IgD-negative memory B cell (primary cell): ENCODE measurements at regions not wholly inside any gene's neighbourhood (a gene's known extent, or its start where the extent isn't known, plus 50 kb on each side); places are given as distances from the start of the nearest gene placed in this dataset.
A peak's percentile ranks its signal among the peaks of the same experiment; 100 is the strongest.

Experiments
- H3K27ac Mint-ChIP-seq, 3 donors: one replicate each; pipeline ENCODE4 v1.8.0; 2020 to 2022; ENCODE audit warnings: mild to moderate bottlenecking in 3 of 3, mixed read lengths in 3 of 3, moderate library complexity in 1 of 3
- H3K27me3 Mint-ChIP-seq: one replicate; pipeline ENCODE4 v1.8.0; 2021; ENCODE audit warnings: mixed read lengths
- H3K36me3 Mint-ChIP-seq: one replicate; pipeline ENCODE4 v1.8.0; 2020; ENCODE audit warnings: mild to moderate bottlenecking, mixed read lengths
- H3K4me1 Mint-ChIP-seq, 3 donors: one replicate each; pipeline ENCODE4 v1.8.0; 2020 to 2022; ENCODE audit warnings: mixed read lengths in 3 of 3, mild to moderate bottlenecking in 1 of 3
- H3K4me3 Mint-ChIP-seq, 4 donors: one replicate each; pipeline ENCODE4 v1.8.0; 2020 to 2022; ENCODE audit warnings: mild to moderate bottlenecking in 4 of 4, mixed read lengths in 4 of 4, moderate library complexity in 3 of 4
- H3K9me3 Mint-ChIP-seq, 3 donors: one replicate each; pipeline ENCODE4 v1.8.0; 2020 to 2021; ENCODE audit warnings: mixed read lengths in 3 of 3, mild to moderate bottlenecking in 1 of 3

GRCh38 chr16:66203476-66203875 lies 163.0 kb upstream of the CDH5 start:
- no peaks in the 10 kb centered on the region for H3K36me3 Mint-ChIP-seq
- peaks cover 6% of the 10 kb centered on the region for H3K27me3 Mint-ChIP-seq
- H3K4me3 Mint-ChIP-seq = no peak overlapping the region
- peaks cover 0 to 4% (median 0%) of the 10 kb centered on the region in 3 donors for H3K9me3 Mint-ChIP-seq
- H3K4me1 Mint-ChIP-seq = peaks cover 0 to 2% (median 0%) of the 10 kb centered on the region in 3 donors
- no peak overlapping the region for H3K27ac Mint-ChIP-seq

DNA sequence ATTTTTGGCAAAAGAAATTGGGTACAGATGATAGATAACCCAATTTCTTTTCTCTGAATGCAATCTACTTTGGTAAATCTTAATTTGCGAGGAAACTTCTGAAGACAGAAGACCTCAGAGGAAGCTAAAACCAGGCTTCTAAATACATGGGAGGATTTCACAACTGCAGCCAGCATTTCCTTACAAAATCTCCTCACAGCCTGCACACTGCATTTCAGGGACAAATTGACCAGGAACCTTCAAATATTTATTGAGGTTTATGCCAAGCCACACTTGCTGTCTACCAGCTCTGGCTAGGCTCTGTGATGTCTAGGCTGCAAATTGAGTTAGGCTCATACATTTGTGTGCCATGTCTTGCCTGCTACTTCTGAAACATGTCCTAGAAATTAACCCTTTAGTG lies 167.3 kb upstream of the CDH5 start:
- Mint-ChIP-seq H3K4me3 (no peak overlapping the region), H3K4me1 (peaks cover 0 to 2% (median 0%) of the 10 kb centered on the region in 3 donors), H3K36me3 (no peaks in the 10 kb centered on the region), H3K9me3 (peaks cover 0 to 2% (median 0%) of the 10 kb centered on the region in 3 donors), H3K27me3 (peaks cover 2% of the 10 kb centered on the region), H3K27ac (no peak overlapping the region)

GRCh38 chr16:66198641-66199040 lies 167.8 kb upstream of the CDH5 start:
- no peaks in the 10 kb centered on the region for H3K36me3 Mint-ChIP-seq
- H3K27ac Mint-ChIP-seq = peak overlapping the region in 1 of 3 donors; percentile 82
- H3K4me3 Mint-ChIP-seq = no peak overlapping the region
- peaks cover 0 to 2% (median 0%) of the 10 kb centered on the region in 3 donors for H3K9me3 Mint-ChIP-seq
- no peaks in the 10 kb centered on the region for H3K4me1 Mint-ChIP-seq
- H3K27me3 Mint-ChIP-seq = peaks cover 3% of the 10 kb centered on the region

DNA sequence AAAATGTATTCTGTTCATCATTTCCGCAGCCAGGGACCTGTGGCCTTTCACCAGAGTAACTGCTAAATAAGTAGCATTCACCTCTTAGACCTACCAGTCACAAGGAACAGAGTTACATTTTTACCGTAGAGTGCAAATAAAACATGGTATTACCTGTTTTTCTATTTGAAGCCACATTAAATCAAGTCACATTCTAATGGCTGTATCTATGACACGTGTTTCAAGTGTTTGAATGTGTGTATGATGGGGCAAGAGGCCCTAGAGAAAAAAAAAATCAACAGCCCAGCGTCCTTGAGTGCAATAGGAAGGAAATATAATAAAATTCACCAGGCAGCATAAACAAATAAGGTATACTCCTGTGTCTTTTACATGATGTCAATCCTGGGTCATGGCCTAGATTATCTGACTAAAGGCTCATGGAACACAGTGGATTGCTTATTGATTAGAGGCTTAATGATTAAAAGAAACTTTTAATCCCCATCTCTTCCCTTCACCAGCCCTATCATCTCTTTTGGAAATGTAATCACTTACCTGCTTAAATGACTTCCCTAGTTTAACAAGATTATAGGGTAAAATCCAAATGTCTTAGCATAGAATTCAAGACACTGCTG lies 168.7 kb upstream of the CDH5 start:
- Mint-ChIP-seq H3K9me3 (peaks cover 0 to 2% (median 0%) of the 10 kb centered on the region in 3 donors), H3K4me3 (no peak overlapping the region), H3K27ac (no peak overlapping the region), H3K36me3 (no peaks in the 10 kb centered on the region), H3K4me1 (no peaks in the 10 kb centered on the region), H3K27me3 (peaks cover 2% of the 10 kb centered on the region)

GRCh38 chr16:66196770-66197169 lies 169.7 kb upstream of the CDH5 start:
- H3K4me1 Mint-ChIP-seq = no peaks in the 10 kb centered on the region
- H3K27ac Mint-ChIP-seq = peak overlapping the region in 1 of 3 donors; percentile 20
- H3K27me3 Mint-ChIP-seq = peaks cover 2% of the 10 kb centered on the region
- peaks cover 0 to 2% (median 0%) of the 10 kb centered on the region in 3 donors for H3K9me3 Mint-ChIP-seq
- H3K4me3 Mint-ChIP-seq = no peak overlapping the region
- H3K36me3 Mint-ChIP-seq = no peaks in the 10 kb centered on the region

- Mint-ChIP-seq H3K4me1 (no peaks in the 10 kb centered on the region), H3K4me3 (no peak overlapping the region), H3K27ac (no peak overlapping the region), H3K9me3 (peaks cover 0 to 5% (median 4%) of the 10 kb centered on the region in 3 donors), H3K36me3 (no peaks in the 10 kb centered on the region), H3K27me3 (peaks cover 2% of the 10 kb centered on the region)
Measured at GRCh38 chr16:66194866-66195265, 171.6 kb upstream of the CDH5 start.

GRCh38 chr16:66193543-66194229 lies 172.8 kb upstream of the CDH5 start:
- Mint-ChIP-seq H3K27ac (no peak overlapping the region), H3K9me3 (peaks cover 0 to 5% (median 4%) of the 10 kb centered on the region in 3 donors), H3K4me3 (no peak overlapping the region), H3K27me3 (peaks cover 2% of the 10 kb centered on the region), H3K4me1 (no peaks in the 10 kb centered on the region), H3K36me3 (no peaks in the 10 kb centered on the region)

DNA sequence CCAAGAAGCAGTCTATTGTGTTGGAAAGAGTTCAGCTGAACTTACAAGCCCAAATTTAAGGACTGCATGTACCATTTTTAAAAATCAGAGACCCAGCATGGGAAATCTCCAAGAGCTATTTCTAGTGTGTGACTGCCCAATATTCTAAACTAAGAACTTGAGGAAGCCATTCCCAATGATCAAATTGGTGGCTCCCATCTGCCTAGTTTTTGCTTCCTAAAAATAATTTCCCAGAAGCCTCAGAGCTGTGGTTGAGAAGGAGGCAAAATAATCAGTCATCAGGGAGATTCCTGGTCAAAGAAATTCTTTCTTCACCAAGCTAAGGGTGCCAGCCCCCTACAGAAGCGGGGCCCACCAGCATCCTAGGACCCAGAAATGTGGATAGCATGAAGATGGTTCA lies 176.1 kb upstream of the CDH5 start:
- H3K36me3 Mint-ChIP-seq = no peaks in the 10 kb centered on the region
- peaks cover 2% of the 10 kb centered on the region for H3K27me3 Mint-ChIP-seq
- H3K4me3 Mint-ChIP-seq = no peak overlapping the region
- H3K27ac Mint-ChIP-seq = no peak overlapping the region
- no peaks in the 10 kb centered on the region for H3K4me1 Mint-ChIP-seq
- H3K9me3 Mint-ChIP-seq = peaks cover 0 to 4% (median 3%) of the 10 kb centered on the region in 3 donors

GRCh38 chr16:66189951-66190350 lies 176.5 kb upstream of the CDH5 start:
- peaks cover 2% of the 10 kb centered on the region for H3K27me3 Mint-ChIP-seq
- peaks cover 0 to 4% (median 3%) of the 10 kb centered on the region in 3 donors for H3K9me3 Mint-ChIP-seq
- no peaks in the 10 kb centered on the region for H3K4me1 Mint-ChIP-seq
- no peak overlapping the region for H3K4me3 Mint-ChIP-seq
- H3K27ac Mint-ChIP-seq = no peak overlapping the region
- no peaks in the 10 kb centered on the region for H3K36me3 Mint-ChIP-seq

DNA sequence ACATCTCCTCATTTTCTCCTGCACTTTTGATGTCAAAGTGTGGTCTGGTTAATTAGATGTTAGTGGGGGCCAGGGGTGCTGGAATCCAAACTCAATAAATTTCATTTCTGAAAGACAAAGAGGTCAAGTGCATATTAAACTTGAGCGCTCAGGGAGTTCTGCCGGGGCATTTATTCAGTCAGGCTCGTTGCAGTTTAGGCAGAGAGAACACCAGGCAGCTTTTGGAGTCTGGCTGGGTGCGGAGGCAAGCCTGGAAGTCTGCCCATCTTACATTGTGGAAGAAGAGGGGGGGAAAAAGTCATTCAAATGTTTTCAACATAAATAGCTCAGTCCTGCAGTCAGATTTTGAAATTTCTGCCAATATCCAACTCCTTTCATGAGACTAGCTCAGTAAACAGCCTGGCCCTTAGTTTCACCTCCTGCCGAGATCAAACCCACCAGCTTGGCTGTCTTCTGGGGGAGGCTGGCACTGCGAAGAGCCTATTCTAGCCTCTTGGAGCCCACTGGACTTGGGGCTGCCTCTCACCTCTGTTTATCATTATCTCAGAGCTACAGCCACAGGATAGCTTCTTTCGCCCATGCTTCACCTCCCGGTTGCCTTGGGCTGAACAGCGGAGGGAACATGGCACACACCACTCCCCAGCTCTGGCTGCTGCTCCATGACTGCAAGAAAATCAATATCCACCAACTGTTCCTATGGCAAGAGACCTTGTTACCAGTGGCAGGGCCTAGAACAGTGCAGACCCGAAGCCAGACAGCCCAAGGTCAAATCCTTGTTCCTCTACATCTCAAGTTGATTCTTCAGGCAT lies 177.4 kb upstream of the CDH5 start:
- Mint-ChIP-seq H3K36me3 (no peaks in the 10 kb centered on the region), H3K4me3 (no peak overlapping the region), H3K27ac (no peak overlapping the region), H3K9me3 (peaks cover 0 to 9% (median 3%) of the 10 kb centered on the region in 3 donors), H3K27me3 (peaks cover 2% of the 10 kb centered on the region), H3K4me1 (no peaks in the 10 kb centered on the region)

GRCh38 chr16:66186251-66186785 lies 180.2 kb upstream of the CDH5 start:
- Mint-ChIP-seq H3K27ac (no peak overlapping the region), H3K4me3 (no peak overlapping the region), H3K4me1 (no peaks in the 10 kb centered on the region), H3K9me3 (peaks cover 0 to 9% (median 3%) of the 10 kb centered on the region in 3 donors), H3K36me3 (no peaks in the 10 kb centered on the region), H3K27me3 (peaks cover 2% of the 10 kb centered on the region)

DNA sequence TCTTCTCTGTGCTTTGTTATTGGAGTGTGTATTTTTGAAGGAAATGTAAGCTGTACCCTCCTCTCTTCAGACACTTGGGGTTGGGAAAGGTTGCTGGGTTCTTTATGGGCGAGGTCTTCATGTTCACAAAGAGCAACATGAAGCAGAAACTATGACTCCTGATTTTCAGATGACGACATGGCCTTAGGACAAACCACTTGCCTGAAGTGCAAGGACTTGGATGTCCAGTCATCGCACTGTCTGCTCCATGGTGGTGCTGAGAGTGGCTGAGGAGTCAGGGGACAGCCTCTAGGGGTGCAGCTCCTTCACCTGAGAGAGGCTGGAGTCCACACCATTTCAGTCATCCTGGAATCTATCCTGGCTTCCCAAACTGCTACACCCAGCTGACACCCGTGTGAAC lies 183.9 kb upstream of the CDH5 start:
- Mint-ChIP-seq H3K27me3 (peaks cover 2% of the 10 kb centered on the region), H3K4me3 (no peak overlapping the region), H3K36me3 (no peaks in the 10 kb centered on the region), H3K27ac (no peak overlapping the region), H3K4me1 (no peaks in the 10 kb centered on the region), H3K9me3 (peaks cover 3 to 16% (median 9%) of the 10 kb centered on the region in 3 donors)

DNA sequence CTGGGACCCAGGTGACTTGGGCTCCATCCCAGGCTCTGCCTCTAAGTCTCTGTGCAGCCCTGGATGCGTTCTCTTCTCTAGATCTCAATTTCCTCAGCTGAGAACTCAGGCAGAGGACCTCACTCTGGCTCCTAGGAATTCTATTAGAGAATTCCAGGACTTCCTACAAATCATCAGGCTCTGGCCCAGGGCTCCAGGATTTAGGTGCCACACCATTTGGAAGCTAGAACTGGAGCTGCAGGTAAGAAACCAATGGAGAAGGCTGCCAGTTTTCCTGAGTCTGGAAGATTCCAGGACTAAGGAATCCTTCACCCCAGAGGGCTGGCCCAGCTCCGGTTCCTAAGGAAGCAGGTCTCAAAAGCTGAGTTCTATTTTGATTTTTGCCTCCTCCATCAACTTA lies 189.8 kb upstream of the CDH5 start:
- Mint-ChIP-seq H3K36me3 (no peaks in the 10 kb centered on the region), H3K27me3 (peaks cover 3% of the 10 kb centered on the region), H3K4me3 (no peak overlapping the region), H3K27ac (no peak overlapping the region), H3K4me1 (no peaks in the 10 kb centered on the region), H3K9me3 (peaks cover 4 to 12% (median 9%) of the 10 kb centered on the region in 3 donors)

DNA sequence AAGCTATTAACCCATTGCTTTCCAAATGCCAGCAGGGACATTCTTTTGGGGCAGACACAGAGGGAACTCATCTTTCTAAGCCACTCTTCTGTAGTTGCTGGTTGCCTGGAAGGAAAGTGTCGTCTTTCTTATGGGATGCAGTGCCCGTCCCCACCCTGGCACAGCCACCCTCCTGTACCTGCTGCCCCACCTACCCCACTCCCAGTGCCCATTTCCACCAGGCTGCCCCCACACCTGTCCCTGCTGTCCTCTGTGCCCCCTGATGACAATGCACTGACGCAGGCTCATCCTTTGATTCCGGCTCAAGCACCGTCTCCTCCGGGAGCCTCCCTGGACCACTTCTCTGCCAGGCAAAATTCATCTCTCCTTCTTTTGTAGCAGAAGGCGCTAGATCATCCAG lies 190.4 kb upstream of the CDH5 start:
- Mint-ChIP-seq H3K4me3 (no peak overlapping the region), H3K27ac (no peak overlapping the region), H3K4me1 (no peaks in the 10 kb centered on the region), H3K9me3 (peaks cover 4 to 12% (median 9%) of the 10 kb centered on the region in 3 donors), H3K36me3 (no peaks in the 10 kb centered on the region), H3K27me3 (peaks cover 3% of the 10 kb centered on the region)

DNA sequence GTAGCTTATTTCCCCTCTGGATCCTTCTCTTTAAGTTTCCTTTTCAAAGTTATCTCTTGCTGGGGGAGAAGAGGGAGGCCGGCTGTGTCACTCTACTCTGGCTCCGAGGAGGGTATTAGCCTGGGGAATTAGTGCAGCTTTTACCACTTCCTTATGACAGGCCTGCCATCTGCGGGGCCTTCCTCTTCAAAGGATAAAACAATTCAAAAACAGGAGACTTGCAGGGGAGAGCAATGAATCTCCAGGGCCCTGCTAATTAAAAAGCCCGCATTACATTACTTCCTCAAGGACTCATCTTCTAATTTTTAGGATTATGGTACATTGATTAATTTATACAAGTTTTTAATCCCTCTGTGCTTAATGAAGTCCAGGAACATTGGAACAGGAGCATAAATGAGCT lies 190.9 kb upstream of the CDH5 start:
- Mint-ChIP-seq H3K27me3 (peaks cover 3% of the 10 kb centered on the region), H3K9me3 (peaks cover 4 to 12% (median 9%) of the 10 kb centered on the region in 3 donors), H3K4me1 (no peaks in the 10 kb centered on the region), H3K27ac (no peak overlapping the region), H3K4me3 (peak overlapping the region in 1 of 4 donors; percentile 11), H3K36me3 (no peaks in the 10 kb centered on the region)
